Astrocyte of the spinal cord (primary cell): ENCODE measurements at regions not wholly inside any gene's neighbourhood (a gene's known extent, or its start where the extent isn't known, plus 50 kb on each side); places are given as distances from the start of the nearest gene placed in this dataset.

Source experiments
- DNase-seq: peaks from one replicate; pipeline ENCODE4 v3.0.0; 2011; ENCODE audit warnings: low read depth, low spot score
- H3K4me3 ChIP-seq: 2 replicates; pipeline ENCODE4 v1.5.1; 2011; ENCODE audit warnings: low read depth, mild to moderate bottlenecking, low read length, moderate library complexity
- in situ Hi-C: cut with HindIII; loops from 2 replicates; pipeline ENCODE4 v1.10.0; 2017; ENCODE audit warnings: low sequenced_read_pairs
- TF ChIP-seq, protein P1 (sequence below): IDR thresholded peaks from 2 replicates; pipeline ENCODE4 v1.5.1; 2012; ENCODE audit warnings: low read depth, mild to moderate bottlenecking, low read length, inconsistent platforms

- DNase-seq = no peak
- no peak overlapping the region for H3K4me3 ChIP-seq
- TF ChIP-seq, protein P1, sequence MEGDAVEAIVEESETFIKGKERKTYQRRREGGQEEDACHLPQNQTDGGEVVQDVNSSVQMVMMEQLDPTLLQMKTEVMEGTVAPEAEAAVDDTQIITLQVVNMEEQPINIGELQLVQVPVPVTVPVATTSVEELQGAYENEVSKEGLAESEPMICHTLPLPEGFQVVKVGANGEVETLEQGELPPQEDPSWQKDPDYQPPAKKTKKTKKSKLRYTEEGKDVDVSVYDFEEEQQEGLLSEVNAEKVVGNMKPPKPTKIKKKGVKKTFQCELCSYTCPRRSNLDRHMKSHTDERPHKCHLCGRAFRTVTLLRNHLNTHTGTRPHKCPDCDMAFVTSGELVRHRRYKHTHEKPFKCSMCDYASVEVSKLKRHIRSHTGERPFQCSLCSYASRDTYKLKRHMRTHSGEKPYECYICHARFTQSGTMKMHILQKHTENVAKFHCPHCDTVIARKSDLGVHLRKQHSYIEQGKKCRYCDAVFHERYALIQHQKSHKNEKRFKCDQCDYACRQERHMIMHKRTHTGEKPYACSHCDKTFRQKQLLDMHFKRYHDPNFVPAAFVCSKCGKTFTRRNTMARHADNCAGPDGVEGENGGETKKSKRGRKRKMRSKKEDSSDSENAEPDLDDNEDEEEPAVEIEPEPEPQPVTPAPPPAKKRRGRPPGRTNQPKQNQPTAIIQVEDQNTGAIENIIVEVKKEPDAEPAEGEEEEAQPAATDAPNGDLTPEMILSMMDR = no peak
- in situ Hi-C loops = no loop called here
Observed at GRCh38 chr22:26912655-26913345, 255.4 kb downstream of the MIAT start.

GRCh38 chr22:26914519-26915185, 257.3 kb downstream of the MIAT start:
- in situ Hi-C loops = no loop called here
- TF ChIP-seq, protein P1 = no peak
- no peak overlapping the region for H3K4me3 ChIP-seq
- no peak for DNase-seq

DNA sequence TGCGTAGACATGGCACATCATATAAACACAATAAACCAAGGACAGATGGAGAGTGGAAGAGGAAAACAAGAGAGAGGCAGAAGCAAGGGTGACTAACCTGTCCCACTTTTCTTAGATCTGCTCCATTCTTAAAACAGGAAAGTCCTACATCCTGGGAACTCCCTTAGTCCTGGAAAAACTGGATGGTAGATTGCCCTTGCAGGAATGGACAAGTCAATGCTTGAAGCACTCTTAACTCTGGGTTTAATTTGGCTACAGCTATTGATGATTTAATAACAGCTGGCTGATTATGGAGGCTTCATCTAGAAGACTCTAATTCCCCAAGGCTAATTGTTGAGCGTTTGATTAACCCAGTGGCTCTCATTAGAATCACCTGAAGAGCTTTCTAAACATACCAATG, 258.8 kb downstream of the MIAT start:
- no peak for DNase-seq
- in situ Hi-C loops = no loop called here
- no peak overlapping the region for H3K4me3 ChIP-seq
- TF ChIP-seq, protein P1 = no peak

GRCh38 chr22:26918226-26918625, 260.8 kb downstream of the MIAT start:
- no peak for DNase-seq
- in situ Hi-C loops = no loop called here
- no peak overlapping the region for H3K4me3 ChIP-seq
- TF ChIP-seq, protein P1 = no peak

- in situ Hi-C loops = no loop called here
- TF ChIP-seq, protein P1 = no peak
- DNase-seq = no peak
Observed at GRCh38 chr22:26921726-26922125, 264.3 kb downstream of the MIAT start.

GRCh38 chr22:26922806-26923205, 265.4 kb downstream of the MIAT start:
- DNase-seq = no peak
- in situ Hi-C loops = no loop called here
- TF ChIP-seq, protein P1 = no peak
- no peak overlapping the region for H3K4me3 ChIP-seq

More at GRCh38 chr22:26921726-26922125, 264.3 kb downstream of the MIAT start:
- H3K4me3 ChIP-seq = no peak overlapping the region
